DOHH2 (cell line): ENCODE measurements at regions not wholly inside any gene's neighbourhood (a gene's known extent, or its start where the extent isn't known, plus 50 kb on each side); places are given as distances from the start of the nearest gene placed in this dataset.

Source experiments
- EZH2phosphoT487 ChIP-seq: fragments of 200-600 bp; sonication (generic); IDR thresholded peaks from 2 replicates; pipeline ENCODE4 v1.6.1; 2017; ENCODE audit warnings: borderline replicate concordance, mild to moderate bottlenecking, antibody characterized with exemption, low read length, moderate library complexity, mixed read lengths
- TF ChIP-seq, protein P1 (sequence below): fragments of 200-600 bp; sonication (generic); IDR thresholded peaks from one replicate; pipeline ENCODE4 v1.5.1; 2014; ENCODE audit warnings: antibody characterized with exemption, mild to moderate bottlenecking, low read depth, low read length; ENCODE audit not compliant: poor library complexity, severe bottlenecking

DNA sequence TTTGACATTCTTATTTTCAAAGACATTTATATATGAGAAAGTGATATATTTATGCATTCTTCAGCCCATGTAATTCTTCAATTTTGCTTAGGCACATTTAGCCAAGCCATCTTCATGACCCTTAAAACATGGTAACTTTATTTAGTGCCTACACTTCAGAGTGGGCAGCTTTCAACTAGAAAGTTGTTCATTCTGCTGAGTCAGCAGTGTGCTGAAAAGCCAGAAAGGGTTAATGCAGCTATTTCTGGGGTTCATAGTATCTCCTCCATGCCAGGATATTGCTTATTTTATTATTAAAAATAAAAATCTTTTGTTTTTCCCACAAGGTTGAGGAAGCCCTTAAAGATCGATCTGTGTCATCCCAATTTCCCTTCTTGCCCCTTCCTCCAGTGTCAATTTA lies 79.2 kb downstream of the EDN1 start:
- TF ChIP-seq, protein P1, sequence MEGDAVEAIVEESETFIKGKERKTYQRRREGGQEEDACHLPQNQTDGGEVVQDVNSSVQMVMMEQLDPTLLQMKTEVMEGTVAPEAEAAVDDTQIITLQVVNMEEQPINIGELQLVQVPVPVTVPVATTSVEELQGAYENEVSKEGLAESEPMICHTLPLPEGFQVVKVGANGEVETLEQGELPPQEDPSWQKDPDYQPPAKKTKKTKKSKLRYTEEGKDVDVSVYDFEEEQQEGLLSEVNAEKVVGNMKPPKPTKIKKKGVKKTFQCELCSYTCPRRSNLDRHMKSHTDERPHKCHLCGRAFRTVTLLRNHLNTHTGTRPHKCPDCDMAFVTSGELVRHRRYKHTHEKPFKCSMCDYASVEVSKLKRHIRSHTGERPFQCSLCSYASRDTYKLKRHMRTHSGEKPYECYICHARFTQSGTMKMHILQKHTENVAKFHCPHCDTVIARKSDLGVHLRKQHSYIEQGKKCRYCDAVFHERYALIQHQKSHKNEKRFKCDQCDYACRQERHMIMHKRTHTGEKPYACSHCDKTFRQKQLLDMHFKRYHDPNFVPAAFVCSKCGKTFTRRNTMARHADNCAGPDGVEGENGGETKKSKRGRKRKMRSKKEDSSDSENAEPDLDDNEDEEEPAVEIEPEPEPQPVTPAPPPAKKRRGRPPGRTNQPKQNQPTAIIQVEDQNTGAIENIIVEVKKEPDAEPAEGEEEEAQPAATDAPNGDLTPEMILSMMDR = no peak
- TF ChIP-seq EZH2phosphoT487 = no peak
